ENCODE measurements at regions not wholly inside any gene's neighbourhood (a gene's known extent, or its start where the extent isn't known, plus 50 kb on each side); places are given as distances from the start of the nearest gene placed in this dataset.
"Not testable (repeated sequence)": the region's sequence is repeated elsewhere in the genome, so short reads cannot be mapped to it uniquely, and the experiment has no call there.

DNA sequence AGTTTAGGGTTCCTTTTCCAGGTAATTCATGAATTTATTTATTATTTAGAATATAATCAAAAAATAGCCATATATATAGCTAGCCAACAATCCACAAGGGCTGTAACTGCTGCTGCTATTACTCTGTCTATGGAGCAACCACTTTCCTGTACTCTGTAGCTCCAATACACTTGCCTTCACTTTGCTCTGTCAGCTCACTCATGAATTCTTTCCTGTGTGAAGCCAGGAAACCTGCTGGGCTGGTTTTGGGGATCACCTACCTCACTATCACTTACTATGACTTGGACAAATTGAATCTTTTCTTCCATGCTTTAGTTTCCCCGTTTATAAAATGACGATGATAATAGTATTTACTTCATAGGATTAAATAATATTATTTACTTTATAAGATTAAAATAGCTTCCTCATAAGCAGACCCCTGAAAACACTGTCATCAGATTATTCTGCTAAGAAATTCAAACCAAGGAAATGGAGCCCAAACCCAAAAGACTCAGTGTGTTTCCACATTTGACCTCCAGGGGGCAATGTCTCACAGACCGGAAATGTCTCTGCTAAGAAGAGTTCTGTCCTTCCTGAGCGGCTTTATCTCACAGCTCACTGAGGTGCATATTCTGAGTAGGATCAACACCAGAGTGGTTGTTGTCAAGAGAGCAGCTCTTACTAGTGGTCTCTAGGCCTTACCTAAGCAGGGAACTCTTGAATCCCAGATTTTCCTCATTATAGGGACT is 457.1 kb downstream of the DAD1 start:
- DNase-seq: no peak

DNA sequence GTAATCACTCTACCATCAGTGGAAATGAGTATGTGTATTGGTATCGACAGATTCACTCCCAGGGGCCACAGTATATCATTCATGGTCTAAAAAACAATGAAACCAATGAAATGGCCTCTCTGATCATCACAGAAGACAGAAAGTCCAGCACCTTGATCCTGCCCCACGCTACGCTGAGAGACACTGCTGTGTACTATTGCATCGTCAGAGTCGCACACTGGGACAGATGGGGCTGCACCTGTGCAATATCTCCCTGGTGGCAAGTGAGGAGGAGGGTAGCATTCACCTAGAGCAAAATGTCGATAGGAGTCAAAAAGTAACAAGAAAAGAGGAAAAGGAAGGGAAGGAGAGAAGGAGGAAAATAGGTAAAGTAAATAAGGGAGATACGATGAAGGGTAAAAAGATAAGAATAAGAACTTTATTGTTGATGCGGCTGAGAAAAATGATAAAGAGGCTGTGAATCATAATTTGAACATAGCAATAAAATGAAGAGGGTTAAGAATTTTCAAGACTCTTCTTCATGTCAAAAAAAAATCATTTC is 450.5 kb upstream of the OR4E1 start:
- DNase-seq: no peak

DNA sequence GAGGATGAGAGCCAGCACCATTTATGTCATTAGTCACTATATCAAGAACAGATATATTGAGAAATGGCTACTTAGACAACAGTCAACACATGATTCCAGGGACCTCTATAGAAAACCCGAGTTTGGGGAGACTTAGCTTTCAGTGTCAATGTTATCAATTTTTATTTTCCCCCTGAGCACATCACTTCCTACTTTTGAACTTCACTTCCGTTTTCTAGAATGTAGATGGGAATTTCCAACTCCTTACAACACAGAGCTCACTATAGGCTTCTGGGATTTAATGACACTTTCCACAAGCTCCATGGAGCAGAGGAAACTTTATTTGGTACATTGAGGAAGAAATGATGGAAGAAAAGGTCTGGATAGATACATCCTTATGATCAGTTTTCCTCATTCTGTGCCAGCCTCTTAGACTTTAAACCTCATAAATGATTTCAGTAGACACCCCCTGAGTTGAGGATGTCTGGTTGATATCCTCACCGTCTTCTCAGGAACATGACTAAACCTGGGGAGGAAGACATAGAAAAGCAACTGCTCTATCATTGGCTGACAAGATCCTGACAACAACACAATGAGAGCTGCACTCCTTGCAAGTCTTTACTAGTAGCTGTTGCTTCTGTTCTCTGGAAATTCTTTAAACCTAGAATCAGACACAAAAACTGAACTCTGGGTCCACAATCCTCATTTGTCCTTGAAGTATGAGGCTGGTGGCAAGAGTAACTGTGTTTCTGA is 449.4 kb upstream of the OR4E1 start:
- DNase-seq: no peak

DNA sequence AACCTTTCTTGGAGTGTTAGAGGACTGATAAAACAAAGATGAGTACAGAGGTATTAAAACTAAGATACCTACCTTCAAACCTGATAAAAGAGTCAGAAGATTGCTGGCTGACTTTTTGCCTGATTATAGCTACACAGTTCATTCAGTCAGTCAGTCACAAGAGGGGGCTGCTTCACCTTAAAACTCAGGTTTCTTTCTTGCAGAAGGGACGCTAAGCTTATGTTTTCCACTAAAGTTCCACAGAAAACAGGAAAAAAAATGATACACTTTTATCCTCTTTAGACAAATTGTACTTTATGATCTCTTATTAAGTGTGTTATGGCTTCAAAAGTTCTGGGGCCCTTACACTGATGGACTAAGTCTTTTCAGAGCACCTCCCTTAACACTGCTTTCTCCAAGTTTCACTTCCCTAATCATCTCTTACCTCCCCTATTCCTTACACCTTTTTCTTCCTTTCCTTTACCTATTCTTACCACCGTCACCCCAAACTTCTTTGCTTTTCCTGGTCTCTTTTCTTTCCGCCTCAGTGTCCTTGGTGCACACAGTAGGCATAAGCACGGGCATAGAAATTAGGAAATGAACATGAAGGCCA is 448.7 kb upstream of the OR4E1 start:
- DNase-seq: no peak

DNA sequence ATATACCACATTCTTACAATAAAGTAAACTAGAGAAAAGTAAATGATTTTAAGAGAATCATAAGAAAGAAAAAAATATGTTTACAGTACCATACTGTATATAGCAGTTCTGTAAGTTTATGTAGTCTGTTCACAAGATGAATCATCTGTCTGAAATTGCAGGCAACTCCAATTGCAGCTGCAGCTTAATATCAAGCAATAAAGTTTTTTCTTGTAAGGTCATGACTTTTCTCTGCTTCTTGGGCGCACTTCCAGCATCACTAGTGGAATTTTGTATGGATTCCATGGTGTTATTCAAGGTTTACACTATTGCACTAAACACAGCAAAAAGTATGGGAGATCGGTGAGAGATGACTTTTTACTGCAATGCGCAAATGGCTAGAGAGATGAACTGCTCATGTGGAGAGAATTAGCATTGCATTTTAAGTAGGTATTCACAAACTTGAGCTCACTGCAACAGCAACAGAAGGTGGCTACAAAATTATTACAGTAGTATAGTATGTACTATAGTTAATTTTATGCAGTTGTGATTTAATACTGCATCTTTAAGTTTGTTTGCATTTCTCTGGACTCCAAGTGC is 445.4 kb upstream of the OR4E1 start:
- no peak for DNase-seq

DNA sequence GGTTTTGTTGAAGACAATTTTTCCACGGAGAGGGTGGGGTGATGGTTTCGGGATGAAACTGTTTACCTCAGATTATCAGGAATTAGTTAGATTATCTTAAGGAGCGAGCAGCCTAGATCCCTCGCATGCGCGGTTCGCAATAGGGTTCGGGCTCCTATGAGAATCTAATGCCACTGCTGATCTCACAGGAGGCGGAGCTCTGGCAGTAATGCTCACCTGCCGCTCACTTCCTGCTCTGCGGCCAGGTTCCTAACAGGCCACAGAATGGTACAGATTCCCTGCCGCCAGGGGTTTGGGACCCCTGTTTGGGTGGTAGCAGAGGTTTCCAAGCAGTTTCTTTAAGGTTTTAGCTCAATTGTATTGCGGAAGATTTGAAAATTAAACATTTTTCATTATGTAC is 439.8 kb upstream of the OR4E1 start:
- no peak for DNase-seq

DNA sequence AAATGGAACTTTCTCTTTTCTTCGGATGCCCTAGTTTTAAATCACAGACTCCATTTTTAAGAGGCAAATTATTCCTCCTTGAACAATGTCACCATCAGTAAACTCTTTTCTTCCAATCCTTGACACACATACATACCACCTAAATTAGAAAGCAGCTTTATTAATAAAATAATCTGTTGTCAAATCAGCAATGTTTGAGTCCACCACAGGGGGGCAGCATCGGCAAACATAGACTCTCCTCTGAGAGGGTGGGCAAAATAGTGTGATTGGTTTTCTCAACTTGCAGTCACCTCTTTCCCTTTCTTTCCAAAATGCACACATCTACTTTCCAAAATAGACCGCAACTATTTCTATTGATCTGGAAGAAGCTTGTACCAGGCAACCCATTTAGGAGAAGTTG is 438.4 kb upstream of the OR4E1 start:
- DNase-seq: no peak

DNA sequence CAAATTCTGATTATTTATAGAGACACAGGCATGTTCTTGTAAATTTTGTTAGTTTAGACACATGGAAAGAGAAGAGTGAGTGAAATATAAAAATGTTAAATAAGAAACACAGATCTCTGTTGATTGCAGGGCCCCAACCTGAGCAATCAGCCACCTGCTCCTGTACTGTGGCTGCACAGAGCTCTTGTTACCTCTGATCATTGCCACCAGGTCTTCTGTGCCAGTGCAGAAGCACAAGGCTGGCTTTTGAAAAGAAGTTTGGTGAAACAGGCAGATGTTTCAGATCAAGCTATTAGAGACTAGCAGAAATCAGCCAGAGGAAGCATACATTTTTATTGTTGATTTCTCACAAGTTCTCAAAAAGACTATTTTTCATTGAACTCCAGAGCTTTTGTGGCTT is 434.1 kb upstream of the OR4E1 start:
- no peak for DNase-seq

DNA sequence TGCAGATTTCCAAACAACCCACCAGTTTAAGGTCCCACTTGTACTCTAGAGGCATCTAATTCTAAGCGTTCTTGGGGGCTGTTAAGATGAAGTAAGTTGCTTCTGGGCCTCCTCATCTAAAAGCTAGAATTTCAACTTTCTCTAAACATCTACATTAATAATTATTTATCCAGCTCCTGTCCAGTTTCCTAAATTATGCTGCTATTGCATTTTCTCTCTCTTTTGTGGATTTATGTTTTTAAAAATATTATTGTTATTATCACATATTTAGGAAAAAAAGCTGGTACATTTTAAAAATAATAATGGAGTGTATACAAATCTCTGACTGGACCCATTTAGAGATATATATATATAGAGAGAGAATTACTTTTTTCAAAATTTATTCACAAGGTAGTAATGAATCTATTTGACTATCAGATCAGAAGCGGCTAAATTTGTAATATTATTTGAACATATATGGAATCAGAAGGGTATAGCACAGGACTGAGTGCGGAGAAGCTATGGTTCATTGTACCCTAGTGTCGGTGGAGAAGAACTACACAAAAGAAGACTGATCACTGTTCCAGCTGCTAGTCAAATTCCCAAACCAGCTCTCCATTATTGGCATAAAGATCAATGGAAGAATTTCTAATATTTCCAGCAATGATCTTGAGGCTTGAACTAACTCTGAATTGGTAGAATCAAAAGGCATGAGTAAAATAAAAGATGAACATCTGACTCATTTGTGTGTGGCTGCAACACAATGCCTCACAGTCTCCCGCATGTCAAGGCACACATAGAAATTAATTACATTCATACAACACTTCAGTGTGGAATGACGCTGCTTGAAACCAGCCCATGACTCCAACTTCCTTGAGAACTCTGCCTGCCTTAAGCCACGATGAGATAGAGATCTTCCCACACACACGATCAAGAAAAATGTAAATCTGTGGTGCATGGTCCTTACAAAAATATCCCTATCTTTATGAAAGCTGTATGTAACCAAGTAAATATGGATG is 433.4 kb upstream of the OR4E1 start:
- DNase-seq: no peak

DNA sequence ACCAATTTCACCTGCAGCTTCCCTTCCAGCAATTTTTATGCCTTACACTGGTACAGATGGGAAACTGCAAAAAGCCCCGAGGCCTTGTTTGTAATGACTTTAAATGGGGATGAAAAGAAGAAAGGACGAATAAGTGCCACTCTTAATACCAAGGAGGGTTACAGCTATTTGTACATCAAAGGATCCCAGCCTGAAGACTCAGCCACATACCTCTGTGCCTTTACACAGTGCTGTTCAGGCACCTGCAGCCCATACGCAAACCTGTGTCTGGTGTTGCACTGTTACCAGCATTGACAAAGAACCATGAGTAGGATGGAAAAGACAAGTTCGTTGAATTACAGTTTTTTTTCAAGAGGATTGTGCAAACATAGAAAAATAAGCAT is 432.0 kb upstream of the OR4E1 start:
- DNase-seq: no peak

DNA sequence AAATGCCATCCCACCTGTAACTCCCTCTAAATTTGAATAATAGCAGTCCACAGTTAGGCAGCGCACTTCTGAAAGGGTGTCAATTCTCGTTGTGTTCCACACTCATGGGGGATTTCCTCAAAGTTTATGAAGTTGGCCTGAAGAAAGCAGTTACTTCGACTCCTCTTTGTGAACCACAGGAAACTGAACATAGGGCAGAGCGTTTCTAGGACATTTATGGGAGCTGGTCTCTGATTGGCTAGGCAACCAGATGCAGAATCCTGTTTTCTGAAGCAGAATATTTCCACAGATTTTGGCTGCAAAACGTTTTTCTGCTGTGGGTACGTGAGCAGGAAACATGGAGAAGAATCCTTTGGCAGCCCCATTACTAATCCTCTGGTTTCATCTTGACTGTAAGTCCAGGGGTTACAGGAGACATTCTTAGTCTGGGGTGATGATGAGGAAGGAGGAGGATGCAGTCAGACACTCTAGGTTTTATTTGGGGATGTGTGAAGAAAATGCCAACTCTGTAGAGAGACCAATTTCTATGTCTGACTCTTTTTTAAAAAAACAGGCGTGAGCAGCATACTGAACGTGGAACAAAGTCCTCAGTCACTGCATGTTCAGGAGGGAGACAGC is 431.5 kb upstream of the OR4E1 start:
- DNase-seq: no peak

DNA sequence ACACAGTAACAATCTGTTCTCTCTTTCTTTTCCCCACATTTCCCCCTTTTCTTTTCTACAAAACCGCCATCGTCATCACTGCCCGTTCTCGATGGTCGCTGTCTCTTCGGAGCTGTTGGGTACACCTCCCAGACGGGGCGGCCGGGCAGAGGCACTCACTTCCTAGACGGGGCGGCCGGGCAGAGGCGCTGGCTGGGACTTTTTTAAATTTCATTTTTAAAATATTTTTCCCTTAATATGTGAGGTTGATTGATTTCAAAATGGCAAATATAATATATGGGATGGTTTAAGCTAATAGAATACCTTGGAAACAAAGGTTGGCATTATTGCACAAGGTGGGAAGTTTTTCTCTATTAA is 427.1 kb upstream of the OR4E1 start:
- DNase-seq: not testable (repeated sequence)

DNA sequence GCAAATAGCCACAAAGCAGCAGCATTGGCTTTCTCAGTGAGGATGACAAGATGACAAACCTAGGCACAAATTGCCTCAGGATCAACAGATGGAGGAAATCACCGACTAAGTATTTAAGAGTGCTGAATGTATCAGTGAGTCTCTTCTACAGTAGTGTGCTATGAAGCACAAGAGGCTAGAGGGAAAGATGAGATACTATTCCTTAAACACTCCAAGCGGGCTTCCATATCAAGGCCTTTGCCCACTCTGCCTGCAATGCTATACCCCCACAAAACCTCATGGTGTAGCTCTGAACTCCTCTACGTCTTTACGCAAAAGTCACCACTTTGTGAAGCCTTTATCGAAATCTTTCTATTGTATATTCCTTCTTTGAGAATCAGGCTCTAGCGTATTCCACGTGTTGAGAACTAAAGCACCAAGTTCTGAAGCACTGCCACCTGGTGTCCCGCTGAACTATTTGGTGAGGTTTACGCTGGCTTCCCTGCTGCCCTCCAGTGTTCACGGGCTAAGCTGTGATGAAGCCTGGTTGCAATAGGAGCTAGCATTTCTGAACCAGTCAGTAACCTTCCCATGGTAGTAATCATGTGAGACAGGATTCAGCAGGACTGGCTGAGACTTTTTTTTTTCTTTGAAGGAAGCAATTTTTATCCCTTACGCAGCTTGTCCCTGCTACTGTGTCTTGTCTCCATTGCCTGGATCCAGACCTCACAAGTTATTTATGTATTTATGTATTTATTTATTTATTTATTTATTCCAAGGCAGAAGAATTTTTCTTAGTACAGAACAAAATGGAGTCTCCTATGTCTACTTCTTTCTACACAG is 426.5 kb upstream of the OR4E1 start:
- no peak for DNase-seq

DNA sequence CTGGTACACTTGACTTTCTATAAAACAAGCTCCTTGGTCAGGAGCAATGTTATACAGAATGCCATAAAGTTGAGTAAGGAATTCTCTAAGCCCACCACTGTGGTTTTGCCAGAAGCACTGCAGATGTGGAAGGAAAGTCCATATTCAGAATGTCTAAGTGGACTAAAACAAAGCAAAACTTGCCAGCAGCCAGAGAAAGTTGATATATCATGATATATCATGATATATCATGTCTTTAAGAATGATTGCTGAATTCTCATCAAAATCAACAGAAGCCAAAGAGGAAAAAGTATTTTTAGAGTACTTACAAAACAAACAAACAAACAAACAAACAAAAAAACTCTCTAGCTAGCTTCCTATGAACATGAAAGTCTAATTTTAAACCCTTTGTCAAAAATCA is 424.8 kb upstream of the OR4E1 start:
- no peak for DNase-seq

DNA sequence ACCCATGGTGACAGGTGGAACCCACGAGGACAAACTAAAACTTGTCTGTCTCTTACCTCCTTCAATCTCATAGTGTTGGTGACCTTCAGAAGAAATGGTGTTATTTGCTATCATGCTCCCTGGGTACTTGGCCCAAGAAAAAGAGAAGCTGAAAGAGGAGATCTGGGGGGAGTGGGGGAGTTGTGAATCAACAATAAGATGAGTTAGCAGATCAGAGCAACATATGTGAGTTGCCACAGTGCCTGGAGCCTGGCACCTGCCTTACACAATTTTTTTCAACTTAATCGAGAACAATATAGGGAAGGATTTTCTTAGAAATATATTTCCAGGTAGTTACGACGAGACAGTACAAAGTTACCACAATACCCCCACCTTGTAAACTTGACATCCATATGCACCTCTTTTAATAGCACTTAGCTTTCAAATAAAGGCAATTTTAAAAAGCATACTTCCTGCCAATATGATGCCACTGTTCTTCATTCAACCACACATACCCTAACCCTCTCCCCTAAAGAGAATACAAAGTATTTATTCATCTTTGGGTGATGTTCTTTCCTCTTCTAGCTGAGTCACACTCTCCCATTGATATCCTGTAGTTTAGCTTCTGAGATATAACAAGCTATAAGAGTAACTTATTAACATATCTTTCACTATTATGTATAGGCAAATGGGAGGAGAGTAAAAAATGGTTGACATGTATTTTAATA is 424.1 kb upstream of the OR4E1 start:
- DNase-seq: no peak

DNA sequence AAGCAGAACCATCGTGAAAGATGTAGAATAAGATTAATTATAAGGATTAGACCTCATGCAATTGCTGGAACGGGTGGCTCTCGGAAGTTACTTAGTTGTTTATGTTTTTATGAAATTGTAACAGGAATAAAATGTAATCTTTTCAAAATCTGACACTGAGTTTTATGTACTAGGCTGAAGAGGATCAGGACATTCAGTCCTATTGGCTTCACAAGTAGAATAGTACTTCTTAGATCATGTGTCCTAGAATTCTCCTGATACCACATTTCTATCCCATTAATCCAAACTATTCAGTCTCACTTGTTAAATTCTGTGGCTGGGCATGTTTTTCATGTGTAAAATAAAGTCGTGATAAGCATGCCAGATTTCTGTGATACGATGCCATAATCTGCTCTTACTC is 423.5 kb upstream of the OR4E1 start:
- DNase-seq: no peak

DNA sequence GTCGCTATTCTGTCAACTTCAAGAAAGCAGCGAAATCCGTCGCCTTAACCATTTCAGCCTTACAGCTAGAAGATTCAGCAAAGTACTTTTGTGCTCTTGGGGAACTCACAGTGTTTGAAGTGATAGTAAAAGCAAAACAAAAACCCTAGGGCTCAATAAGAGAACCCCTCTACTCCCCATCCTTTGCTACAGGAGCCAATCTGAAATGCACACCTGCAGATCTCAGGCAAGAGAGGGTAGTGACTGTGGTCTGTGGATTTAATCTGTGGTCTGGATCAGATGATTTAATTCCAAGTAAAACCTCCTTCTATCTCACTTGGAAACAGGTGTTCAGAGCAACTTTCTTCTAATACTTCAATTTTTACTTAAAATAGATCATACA is 422.9 kb upstream of the OR4E1 start:
- DNase-seq: no peak

DNA sequence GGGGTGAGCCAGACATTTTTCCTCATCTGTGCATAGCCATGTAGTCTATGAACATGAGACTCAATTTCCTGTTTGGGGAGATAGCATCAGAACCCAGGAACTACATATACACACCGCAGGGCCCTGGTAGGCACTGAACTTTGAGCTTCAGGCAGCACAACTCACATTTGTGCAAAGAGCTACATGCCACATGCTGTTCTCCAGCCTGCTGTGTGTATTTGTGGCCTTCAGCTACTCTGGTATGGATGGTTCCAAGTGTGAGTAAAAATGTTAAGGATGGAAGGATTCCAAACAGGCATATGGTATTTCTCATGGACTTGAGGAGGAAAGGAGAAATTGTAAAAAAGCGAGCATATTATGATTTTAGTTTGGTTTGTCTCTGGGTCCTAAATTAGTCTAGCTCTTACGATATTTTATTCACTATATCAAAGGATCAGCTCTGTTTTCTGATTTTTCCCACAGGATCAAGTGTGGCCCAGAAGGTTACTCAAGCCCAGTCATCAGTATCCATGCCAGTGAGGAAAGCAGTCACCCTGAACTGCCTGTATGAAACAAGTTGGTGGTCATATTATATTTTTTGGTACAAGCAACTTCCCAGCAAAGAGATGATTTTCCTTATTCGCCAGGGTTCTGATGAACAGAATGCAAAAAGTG is 422.4 kb upstream of the OR4E1 start:
- DNase-seq: no peak

DNA sequence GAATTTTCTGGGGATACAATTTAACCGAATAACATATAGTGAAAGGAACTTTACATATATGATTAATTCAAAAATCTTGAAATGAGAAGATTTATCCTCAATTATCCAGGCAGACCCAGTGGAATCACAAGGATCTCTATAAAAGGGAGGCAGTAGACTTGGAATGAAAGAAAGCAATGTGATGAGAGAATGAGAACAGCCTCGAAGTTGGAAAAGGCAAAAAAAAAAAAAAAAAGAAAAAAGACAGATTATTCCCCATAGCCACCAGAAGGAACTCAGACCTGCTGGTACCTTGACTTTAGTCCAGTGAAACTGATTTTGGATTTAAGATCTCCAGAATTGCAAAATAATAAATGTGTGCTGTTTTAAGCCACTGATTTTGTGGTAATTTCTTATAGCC is 416.3 kb upstream of the OR4E1 start:
- DNase-seq: no peak

Data from DMS79 (cell line).